Dendritic cell treated with granulocyte-macrophage colony-stimulating factor and Interleukin-4, amounts not matched to agents 40 ng/mL and 50 ng/mL, for 4 days (primary cell): ENCODE measurements at regions not wholly inside any gene's neighbourhood (a gene's known extent, or its start where the extent isn't known, plus 50 kb on each side); places are given as distances from the start of the nearest gene placed in this dataset.

Source experiments
- H3K27ac Mint-ChIP-seq: one replicate; pipeline ENCODE4 v1.8.0; 2022; ENCODE audit warnings: mild to moderate bottlenecking, mixed read lengths
- H3K27me3 Mint-ChIP-seq: one replicate; pipeline ENCODE4 v1.8.0; 2022; ENCODE audit warnings: mild to moderate bottlenecking, mixed read lengths
- H3K36me3 Mint-ChIP-seq: one replicate; pipeline ENCODE4 v1.8.0; 2022; ENCODE audit warnings: low read depth, mixed read lengths
- H3K4me1 Mint-ChIP-seq: one replicate; pipeline ENCODE4 v1.8.0; 2022; ENCODE audit warnings: low read depth, mixed read lengths
- H3K4me3 Mint-ChIP-seq: one replicate; pipeline ENCODE4 v1.8.0; 2022; ENCODE audit warnings: mild to moderate bottlenecking, moderate library complexity, mixed read lengths
- H3K9me3 Mint-ChIP-seq: one replicate; pipeline ENCODE4 v1.8.0; 2022; ENCODE audit warnings: mixed read lengths
- intact Hi-C: fragments of 100-400 bp; cut with micrococcal nuclease; formaldehyde crosslinking; loops from one replicate; pipeline ENCODE4 v1.15.0; 2022

- no peaks in the 10 kb centered on the region for H3K36me3 Mint-ChIP-seq
Observed at GRCh38 chr9:8027351-8027750, 227.8 kb upstream of the DMAC1 start.

DNA sequence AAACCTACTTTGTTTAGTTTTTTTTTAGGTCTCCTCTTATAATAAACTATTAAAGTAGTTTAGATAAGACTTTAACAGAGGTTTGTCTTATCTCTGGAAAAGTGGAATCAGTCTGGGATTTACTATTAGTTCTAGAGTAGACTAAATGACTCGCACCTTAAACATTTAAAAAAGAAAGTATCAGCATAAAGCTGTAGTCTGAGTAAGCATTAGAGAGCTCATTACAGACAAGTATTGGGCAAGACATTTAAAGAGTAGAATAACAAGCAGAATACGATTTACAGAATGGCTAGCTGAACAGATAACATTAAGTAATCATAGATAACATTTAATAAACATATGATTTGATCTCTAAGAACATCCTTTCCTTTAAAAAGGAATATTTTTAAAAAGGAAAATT lies 226.0 kb upstream of the DMAC1 start:
- H3K27ac Mint-ChIP-seq, result no peak overlapping the region
- H3K36me3 Mint-ChIP-seq, result no peaks in the 10 kb centered on the region
- no peak overlapping the region for H3K4me3 Mint-ChIP-seq
- no peaks in the 10 kb centered on the region for H3K27me3 Mint-ChIP-seq
- H3K9me3 Mint-ChIP-seq, result no peaks in the 10 kb centered on the region
- H3K4me1 Mint-ChIP-seq, result no peaks in the 10 kb centered on the region
- intact Hi-C loops, result no loop called here

More at GRCh38 chr9:8027351-8027750, 227.8 kb upstream of the DMAC1 start:
- intact Hi-C loops, result no loop called here
- H3K9me3 Mint-ChIP-seq, result no peaks in the 10 kb centered on the region
- H3K27me3 Mint-ChIP-seq, result no peaks in the 10 kb centered on the region
- H3K27ac Mint-ChIP-seq, result no peak overlapping the region
- no peaks in the 10 kb centered on the region for H3K4me1 Mint-ChIP-seq
- H3K4me3 Mint-ChIP-seq, result no peak overlapping the region

DNA sequence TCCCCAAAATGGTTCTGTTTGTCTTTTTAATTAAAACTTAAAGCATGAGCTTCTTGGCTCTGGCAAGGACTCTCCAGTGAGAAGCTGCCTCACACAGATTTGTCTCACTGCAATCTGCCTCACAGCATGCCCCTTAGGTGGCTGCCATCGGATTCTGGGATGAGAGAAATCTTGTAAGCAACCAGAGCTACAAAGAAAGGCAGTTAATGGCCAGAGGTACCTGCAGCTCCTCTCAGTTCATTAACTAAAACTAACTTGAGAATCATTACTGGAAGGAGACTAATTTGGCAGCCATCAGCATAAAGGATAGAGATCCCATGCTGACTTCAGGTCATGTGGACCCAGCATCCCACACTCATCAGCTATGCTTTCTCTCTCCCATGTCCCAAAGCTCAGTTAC lies 220.6 kb upstream of the DMAC1 start:
- Mint-ChIP-seq H3K9me3 (no peaks in the 10 kb centered on the region), H3K4me1 (no peaks in the 10 kb centered on the region), H3K4me3 (no peak overlapping the region), H3K36me3 (no peaks in the 10 kb centered on the region), H3K27ac (no peak overlapping the region), H3K27me3 (no peaks in the 10 kb centered on the region)
- intact Hi-C loops, result no loop called here

GRCh38 chr9:8019636-8020035 lies 220.1 kb upstream of the DMAC1 start:
- Mint-ChIP-seq H3K36me3 (no peaks in the 10 kb centered on the region), H3K27ac (no peak overlapping the region), H3K9me3 (no peaks in the 10 kb centered on the region), H3K27me3 (no peaks in the 10 kb centered on the region), H3K4me1 (no peaks in the 10 kb centered on the region), H3K4me3 (no peak overlapping the region)
- intact Hi-C loops, result no loop called here

DNA sequence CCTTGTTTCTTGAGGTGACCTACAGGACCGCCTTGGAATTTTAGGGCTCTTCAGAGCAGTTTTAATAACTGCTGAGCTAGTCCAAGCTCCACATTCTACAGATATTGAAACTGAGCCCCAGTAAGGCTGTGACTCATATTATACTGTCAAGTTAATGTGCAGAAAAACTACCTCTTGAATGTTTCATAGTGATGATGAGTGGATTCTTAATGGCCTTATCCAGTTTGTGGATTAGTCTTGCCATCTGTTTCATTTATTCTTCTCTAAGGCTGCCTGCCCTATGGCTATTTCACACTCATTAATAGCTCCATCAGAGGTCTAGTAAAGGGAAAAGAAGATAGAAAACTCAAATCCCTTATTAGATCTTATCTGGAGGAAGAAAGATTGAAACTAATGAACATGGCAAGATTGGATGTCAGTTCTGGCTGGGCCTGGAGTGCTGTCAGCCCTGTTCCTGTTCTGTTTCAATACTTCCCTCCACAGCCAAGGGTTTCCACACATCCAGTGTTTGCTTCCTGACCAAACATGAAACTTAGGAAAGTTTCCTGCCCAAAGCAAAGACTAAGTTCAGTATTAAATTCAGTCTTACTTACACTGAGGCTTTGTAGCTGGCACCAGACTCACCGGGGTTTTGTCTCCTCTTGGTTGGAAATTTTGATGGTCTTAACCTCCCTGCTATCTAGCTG lies 215.6 kb upstream of the DMAC1 start:
- Mint-ChIP-seq H3K27me3 (no peaks in the 10 kb centered on the region), H3K27ac (no peak overlapping the region), H3K9me3 (no peaks in the 10 kb centered on the region), H3K4me3 (no peak overlapping the region), H3K36me3 (no peaks in the 10 kb centered on the region), H3K4me1 (no peaks in the 10 kb centered on the region)
- intact Hi-C loops, result no loop called here

DNA sequence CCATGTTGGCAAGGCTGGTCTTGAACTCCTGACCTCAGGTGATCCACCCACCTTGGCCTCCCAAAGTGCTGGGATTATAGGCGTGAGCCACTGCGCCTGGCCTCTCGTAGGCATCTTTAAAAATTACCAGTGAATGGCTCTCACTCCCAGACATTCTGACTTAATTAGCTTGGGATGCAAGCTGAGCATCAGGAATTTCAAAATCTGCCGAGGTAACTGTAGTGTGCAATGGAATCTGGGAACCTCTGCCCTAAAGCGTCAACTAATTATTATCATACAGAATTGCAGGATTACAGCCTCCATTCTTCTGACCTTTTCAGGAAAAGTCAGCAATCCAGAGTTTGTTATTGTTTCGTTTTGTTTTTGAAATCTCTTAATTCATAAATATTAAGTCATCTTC lies 213.4 kb upstream of the DMAC1 start:
- H3K27ac Mint-ChIP-seq, result no peak overlapping the region
- no peaks in the 10 kb centered on the region for H3K27me3 Mint-ChIP-seq
- H3K4me1 Mint-ChIP-seq, result no peaks in the 10 kb centered on the region
- intact Hi-C loops, result no loop called here
- no peak overlapping the region for H3K4me3 Mint-ChIP-seq
- H3K9me3 Mint-ChIP-seq, result peaks cover 18% of the 10 kb centered on the region
- H3K36me3 Mint-ChIP-seq, result no peaks in the 10 kb centered on the region

DNA sequence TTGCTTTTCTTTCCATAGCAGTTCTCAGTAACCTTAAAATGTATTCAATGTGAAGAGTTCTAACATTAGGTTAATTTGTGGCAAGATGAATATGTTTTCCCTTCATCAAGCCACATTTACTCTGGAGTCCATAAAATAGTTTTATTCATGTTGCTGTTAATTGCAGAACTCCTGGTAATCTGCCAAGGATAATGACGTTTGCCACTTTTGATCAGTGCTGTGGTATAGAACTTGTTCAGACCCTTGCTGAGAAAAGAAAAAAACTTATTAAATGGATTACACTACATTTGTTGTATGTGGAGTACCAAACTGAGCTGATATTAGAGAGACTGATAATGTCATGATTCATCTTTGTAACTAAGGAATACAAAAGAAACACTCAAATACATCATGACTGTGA lies 212.4 kb upstream of the DMAC1 start:
- intact Hi-C loops, result no loop called here
- H3K9me3 Mint-ChIP-seq, result peaks cover 22% of the 10 kb centered on the region
- H3K4me1 Mint-ChIP-seq, result no peaks in the 10 kb centered on the region

DNA sequence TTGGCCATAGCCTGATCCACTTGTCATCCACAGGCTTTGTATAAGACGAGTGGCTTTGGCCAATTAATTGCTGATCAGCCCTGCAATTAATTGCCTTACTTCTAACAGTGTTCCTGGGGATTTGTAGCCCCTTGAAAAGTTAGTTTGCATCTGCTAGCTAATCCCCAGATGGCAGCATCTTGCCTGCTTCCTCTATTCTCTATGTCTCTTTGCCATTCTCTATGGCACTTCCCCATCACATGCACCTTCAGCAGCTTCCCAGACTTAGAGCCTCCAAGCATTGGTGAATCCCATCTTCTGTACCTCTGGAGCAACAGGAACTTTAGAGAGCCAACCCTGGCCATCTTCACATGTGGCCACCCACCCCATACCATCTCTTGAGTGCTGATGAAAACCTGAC lies 197.0 kb upstream of the DMAC1 start:
- no peak overlapping the region for H3K4me3 Mint-ChIP-seq
- H3K27ac Mint-ChIP-seq, result no peak overlapping the region
- no peaks in the 10 kb centered on the region for H3K4me1 Mint-ChIP-seq
- no peaks in the 10 kb centered on the region for H3K36me3 Mint-ChIP-seq
- no peaks in the 10 kb centered on the region for H3K27me3 Mint-ChIP-seq
- intact Hi-C loops, result no loop called here
- no peaks in the 10 kb centered on the region for H3K9me3 Mint-ChIP-seq

More for the DNA sequence above, 212.4 kb upstream of the DMAC1 start:
- H3K4me3 Mint-ChIP-seq, result no peak overlapping the region
- H3K27ac Mint-ChIP-seq, result no peak overlapping the region
- H3K27me3 Mint-ChIP-seq, result no peaks in the 10 kb centered on the region
- H3K36me3 Mint-ChIP-seq, result no peaks in the 10 kb centered on the region

GRCh38 chr9:7988644-7989280 lies 189.2 kb upstream of the DMAC1 start:
- no peaks in the 10 kb centered on the region for H3K27me3 Mint-ChIP-seq
- no peak overlapping the region for H3K27ac Mint-ChIP-seq
- H3K4me3 Mint-ChIP-seq, result no peak overlapping the region
- no peaks in the 10 kb centered on the region for H3K9me3 Mint-ChIP-seq
- intact Hi-C loops, result no loop called here
- no peaks in the 10 kb centered on the region for H3K4me1 Mint-ChIP-seq
- no peaks in the 10 kb centered on the region for H3K36me3 Mint-ChIP-seq

- Mint-ChIP-seq H3K9me3 (no peaks in the 10 kb centered on the region), H3K4me1 (peaks cover 10% of the 10 kb centered on the region), H3K27ac (no peak overlapping the region), H3K4me3 (no peak overlapping the region), H3K36me3 (no peaks in the 10 kb centered on the region), H3K27me3 (no peaks in the 10 kb centered on the region)
- intact Hi-C loops, result no loop called here
Observed at GRCh38 chr9:7984692-7985091, 185.1 kb upstream of the DMAC1 start.

- intact Hi-C loops, result no loop called here
- H3K9me3 Mint-ChIP-seq, result no peaks in the 10 kb centered on the region
- H3K4me1 Mint-ChIP-seq, result peaks cover 10% of the 10 kb centered on the region
- no peak overlapping the region for H3K27ac Mint-ChIP-seq
- no peak overlapping the region for H3K4me3 Mint-ChIP-seq
- H3K36me3 Mint-ChIP-seq, result no peaks in the 10 kb centered on the region
- no peaks in the 10 kb centered on the region for H3K27me3 Mint-ChIP-seq
Observed at GRCh38 chr9:7984203-7984602, 184.6 kb upstream of the DMAC1 start.

- Mint-ChIP-seq H3K4me3 (no peak overlapping the region), H3K27ac (no peak overlapping the region), H3K4me1 (peaks cover 14% of the 10 kb centered on the region), H3K27me3 (no peaks in the 10 kb centered on the region), H3K9me3 (no peaks in the 10 kb centered on the region), H3K36me3 (no peaks in the 10 kb centered on the region)
- intact Hi-C loops, result no loop called here
Observed at GRCh38 chr9:7983490-7983889, 183.9 kb upstream of the DMAC1 start.

GRCh38 chr9:7982907-7983306 lies 183.3 kb upstream of the DMAC1 start:
- no peak overlapping the region for H3K27ac Mint-ChIP-seq
- no peak overlapping the region for H3K4me3 Mint-ChIP-seq
- no peaks in the 10 kb centered on the region for H3K27me3 Mint-ChIP-seq
- intact Hi-C loops, result no loop called here
- no peaks in the 10 kb centered on the region for H3K36me3 Mint-ChIP-seq
- no peaks in the 10 kb centered on the region for H3K9me3 Mint-ChIP-seq
- H3K4me1 Mint-ChIP-seq, result peaks cover 15% of the 10 kb centered on the region

DNA sequence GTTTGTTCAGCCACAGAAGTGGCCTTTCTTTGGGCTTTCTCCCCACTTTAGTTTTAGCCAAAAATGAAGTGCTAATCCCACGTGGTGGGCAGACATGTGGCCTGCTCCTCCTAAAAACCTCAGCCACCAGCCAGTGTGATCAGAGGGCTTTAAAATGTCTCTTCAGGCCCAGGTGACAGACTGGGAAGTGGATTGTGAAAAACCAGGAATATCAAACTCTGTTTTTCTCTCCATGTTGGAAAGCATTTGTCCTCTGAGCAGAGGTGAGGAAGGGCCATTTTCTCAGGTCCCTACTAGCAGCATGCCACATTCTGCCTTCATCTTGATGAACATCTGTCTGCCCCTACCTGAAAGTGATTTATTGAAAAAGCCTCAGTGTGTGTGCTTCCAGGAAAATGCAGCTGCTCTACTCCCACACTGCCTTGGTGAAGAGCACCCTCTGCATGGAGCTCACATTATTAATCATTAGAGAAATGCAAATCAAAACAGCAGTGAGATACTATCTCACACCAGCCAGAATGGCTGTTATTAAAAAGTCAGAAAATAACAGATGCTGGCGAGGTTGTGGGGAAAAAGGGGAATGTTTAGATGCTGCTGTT lies 181.2 kb upstream of the DMAC1 start:
- Mint-ChIP-seq H3K4me3 (no peak overlapping the region), H3K9me3 (no peaks in the 10 kb centered on the region), H3K36me3 (no peaks in the 10 kb centered on the region), H3K4me1 (peaks cover 34% of the 10 kb centered on the region), H3K27me3 (no peaks in the 10 kb centered on the region), H3K27ac (no peak overlapping the region)
- intact Hi-C loops, result no loop called here

DNA sequence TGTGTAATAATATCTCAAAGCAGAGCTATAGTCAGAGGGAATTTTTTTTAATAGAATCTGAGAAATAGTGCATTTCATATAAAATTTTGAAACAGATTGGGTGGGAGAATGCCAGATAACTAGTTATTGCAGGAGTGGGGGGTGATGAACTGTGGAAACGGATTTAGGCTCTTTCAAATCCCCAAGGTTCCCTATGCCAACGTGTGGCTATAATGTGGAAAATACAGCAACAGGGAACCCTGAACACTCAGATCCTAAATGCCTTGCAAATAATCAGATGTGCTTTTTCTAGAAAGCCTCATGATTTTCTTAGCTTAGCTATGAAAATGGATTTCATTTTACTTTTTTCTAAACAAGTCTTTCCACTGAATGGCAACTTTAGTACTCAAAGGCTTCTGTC lies 180.5 kb upstream of the DMAC1 start:
- intact Hi-C loops, result no loop called here
- Mint-ChIP-seq H3K9me3 (no peaks in the 10 kb centered on the region), H3K27me3 (no peaks in the 10 kb centered on the region), H3K27ac (no peak overlapping the region), H3K4me3 (no peak overlapping the region), H3K36me3 (no peaks in the 10 kb centered on the region), H3K4me1 (peaks cover 36% of the 10 kb centered on the region)
